IMR-90 (cell line): ENCODE measurements at regions not wholly inside any gene's neighbourhood (a gene's known extent, or its start where the extent isn't known, plus 50 kb on each side); places are given as distances from the start of the nearest gene placed in this dataset.

Source experiments
- ATAC-seq: fragments of 200-7000 bp; cut with Tn5 transposase; 2 replicates; pipeline ENCODE4 v1.9.1; 2020; ENCODE audit warnings: low read depth, mild to moderate bottlenecking, moderate library complexity
- BruUV-seq: library from RNA; stranded (reverse); fragments of 400-500 nt; replicated peaks from 2 replicates; lab custom pipeline; 2021; lab: Mats Ljungman, UMichigan
- CTCF ChIA-PET: fragments of 300-600 bp; formaldehyde crosslinking; extraction: SDS; loops from one replicate; lab custom pipeline; 2021; ENCODE audit warnings: antibody characterized with exemption; lab: Yijun Ruan, JAX
- POLR2A ChIA-PET: fragments of 300-600 bp; sonication (Branson Sonifier 250); formaldehyde crosslinking; loops from one replicate; lab custom pipeline; 2022; ENCODE audit warnings: antibody characterized with exemption; ENCODE audit not compliant: unreplicated experiment; lab: Charles Lee
- DNase-seq: peaks from one replicate; pipeline ENCODE4 v3.0.0; 2013
- H2AFZ ChIP-seq: replicated peaks from 2 replicates; pipeline ENCODE3; 2013; ENCODE audit warnings: low read length, mild to moderate bottlenecking; ENCODE audit not compliant: poor library complexity
- H2AK5ac ChIP-seq: 2 replicates; pipeline ENCODE4 v1.6.1; 2013; ENCODE audit warnings: low read depth, low read length, inconsistent platforms
- H2AK9ac ChIP-seq: replicated peaks from 2 replicates; pipeline ENCODE3; 2013; ENCODE audit warnings: mild to moderate bottlenecking, low read depth, low read length, moderate library complexity; ENCODE audit not compliant: poor library complexity
- H2BK120ac ChIP-seq: 2 replicates; pipeline ENCODE4 v1.6.1; 2013; ENCODE audit warnings: low read depth, low read length, inconsistent platforms
- H2BK15ac ChIP-seq: 3 replicates; pipeline ENCODE4 v1.6.1; 2013; ENCODE audit warnings: low read depth, low read length, inconsistent platforms
- H2BK20ac ChIP-seq: 2 replicates; pipeline ENCODE4 v1.6.1; 2013; ENCODE audit warnings: low read depth, mild to moderate bottlenecking, inconsistent platforms, low read length, moderate library complexity
- H2BK5ac ChIP-seq: 2 replicates; pipeline ENCODE4 v1.6.1; 2013; ENCODE audit warnings: mild to moderate bottlenecking, low read depth, low read length, inconsistent platforms; ENCODE audit not compliant: poor library complexity, severe bottlenecking
- H3K14ac ChIP-seq: replicated peaks from 2 replicates; pipeline ENCODE4 v1.6.1; 2013; ENCODE audit warnings: low read depth, low read length, inconsistent platforms
- H3K18ac ChIP-seq: 2 replicates; pipeline ENCODE4 v1.6.1; 2013; ENCODE audit warnings: low read depth, low read length, control low read depth
- H3K23ac ChIP-seq: 2 replicates; pipeline ENCODE4 v1.6.1; 2013; ENCODE audit warnings: low read depth, low read length, inconsistent platforms
- H3K27ac ChIP-seq: 2 replicates; pipeline ENCODE4 v1.5.1; 2013; ENCODE audit warnings: mild to moderate bottlenecking, control low read depth, low read length; ENCODE audit not compliant: insufficient read depth
- H3K27me3 ChIP-seq: 2 replicates; pipeline ENCODE4 v1.6.1; 2013; ENCODE audit warnings: low read length; ENCODE audit not compliant: control insufficient read depth, insufficient read depth
- H3K36me3 ChIP-seq: 2 replicates; pipeline ENCODE4 v1.6.1; 2013; ENCODE audit warnings: low read length, mixed read lengths; ENCODE audit not compliant: control insufficient read depth, insufficient read depth
- H3K4ac ChIP-seq: 2 replicates; pipeline ENCODE4 v1.6.1; 2013; ENCODE audit warnings: low read depth, low read length, inconsistent platforms
- H3K4me1 ChIP-seq: 2 replicates; pipeline ENCODE4 v1.6.1; 2013; ENCODE audit warnings: low read length, mixed read lengths; ENCODE audit not compliant: control insufficient read depth, insufficient read depth
- H3K4me2 ChIP-seq: 2 replicates; pipeline ENCODE4 v1.6.1; 2013; ENCODE audit warnings: low read depth, mild to moderate bottlenecking, control low read depth, low read length, moderate library complexity
- H3K4me3 ChIP-seq: 2 replicates; pipeline ENCODE4 v1.5.1; 2013; ENCODE audit warnings: low read depth, mild to moderate bottlenecking, control low read depth, low read length, moderate library complexity; ENCODE audit not compliant: insufficient read depth
- H3K56ac ChIP-seq: 2 replicates; pipeline ENCODE4 v1.6.1; 2013; ENCODE audit warnings: low read length, inconsistent platforms; ENCODE audit not compliant: insufficient read depth; ENCODE audit errors: extremely low read depth
- H3K79me1 ChIP-seq, 2 experiments: 2 replicates each; pipeline ENCODE4 v1.6.1; 2013; ENCODE audit warnings: low read length in 2 of 2, inconsistent platforms in 1 of 2, low read depth in 1 of 2
- H3K9ac ChIP-seq: 2 replicates; pipeline ENCODE4 v1.6.1; 2013; ENCODE audit warnings: low read depth, low read length, control low read depth
- H3K9me1 ChIP-seq: 2 replicates; pipeline ENCODE4 v1.6.1; 2013; ENCODE audit warnings: low read length, inconsistent platforms; ENCODE audit not compliant: insufficient read depth
- H3K9me3 ChIP-seq: 2 replicates; pipeline ENCODE4 v1.6.1; 2013; ENCODE audit warnings: low read length; ENCODE audit not compliant: control insufficient read depth, insufficient read depth
- H4K20me1 ChIP-seq: 2 replicates; pipeline ENCODE4 v1.6.1; 2013; ENCODE audit warnings: low read length, inconsistent platforms; ENCODE audit not compliant: insufficient read depth
- H4K5ac ChIP-seq: 2 replicates; pipeline ENCODE4 v1.6.1; 2013; ENCODE audit warnings: mild to moderate bottlenecking, low read depth, low read length, control low read depth
- H4K8ac ChIP-seq, 2 experiments: 2 replicates each; pipeline ENCODE4 v1.6.1; 2013; ENCODE audit warnings: low read depth in 2 of 2, low read length in 2 of 2, control low read depth in 1 of 2, inconsistent platforms in 1 of 2
- H4K91ac ChIP-seq: 2 replicates; pipeline ENCODE4 v1.6.1; 2013; ENCODE audit warnings: low read depth, low read length, inconsistent platforms; ENCODE audit not compliant: insufficient read depth
- CHD1 ChIP-seq: IDR thresholded peaks from 2 replicates; pipeline ENCODE4 v1.6.1; 2012; ENCODE audit warnings: low read depth, low read length, improper control_type of control experiment
- ELK1 ChIP-seq: fragments of 150-350 bp; IDR thresholded peaks from 2 replicates; pipeline ENCODE4 v1.6.1; 2016; ENCODE audit warnings: low read depth, mild to moderate bottlenecking, low read length, moderate library complexity, borderline replicate concordance
- MAFK ChIP-seq: IDR thresholded peaks from 2 replicates; pipeline ENCODE4 v1.6.1; 2012; ENCODE audit warnings: low read depth, low read length, improper control_type of control experiment
- MAZ ChIP-seq: IDR thresholded peaks from 2 replicates; pipeline ENCODE4 v1.6.1; 2012; ENCODE audit warnings: low read depth, mild to moderate bottlenecking, low read length, improper control_type of control experiment, moderate library complexity, borderline replicate concordance
- NFE2L2 ChIP-seq: fragments of 150-350 bp; IDR thresholded peaks from 2 replicates; pipeline ENCODE4 v1.6.1; 2016; ENCODE audit warnings: low read depth, mild to moderate bottlenecking, low read length
- POLR2A ChIP-seq: IDR thresholded peaks from 2 replicates; pipeline ENCODE4 v1.6.1; 2012; ENCODE audit warnings: mild to moderate bottlenecking, low read depth, low read length
- RCOR1 ChIP-seq: IDR thresholded peaks from 2 replicates; pipeline ENCODE4 v1.6.1; 2012; ENCODE audit warnings: mild to moderate bottlenecking, low read length, improper control_type of control experiment; ENCODE audit not compliant: insufficient replicate concordance
- RFX5 ChIP-seq: IDR thresholded peaks from 2 replicates; pipeline ENCODE4 v1.8.0; 2012; ENCODE audit warnings: low read depth, mild to moderate bottlenecking, low read length, moderate library complexity
- SMC3 ChIP-seq: fragments of 150-350 bp; IDR thresholded peaks from 2 replicates; pipeline ENCODE4 v1.6.1; 2016; ENCODE audit warnings: low read depth, mild to moderate bottlenecking, antibody characterized with exemption, low read length, moderate library complexity
- WGBS, 2 experiments: methylation state at CpG; one replicate each; pipeline versions ENCODE4 v1.1.5 to v1.1.7; 2013; ENCODE audit warnings: missing lambda C conversion rate in 2 of 2; ENCODE audit not compliant: insufficient read length in 1 of 2; ENCODE audit errors: extremely low coverage in 2 of 2; 5-methylcytosine and 5-hydroxymethylcytosine counted together
- dilution Hi-C: fragments of 300-500 bp; cut with HindIII; formaldehyde crosslinking; loops from one replicate; pipeline ENCODE4 v1.14.3; 2018; ENCODE audit warnings: low sequenced_read_pairs; ENCODE audit not compliant: unreplicated experiment
- in situ Hi-C: fragments of 300-500 bp; cut with MboI; formaldehyde crosslinking; loops from 3 replicates; pipeline ENCODE4 v1.14.3; 2019; ENCODE audit warnings: low sequenced_read_pairs, inconsistent platforms, mixed read lengths
- intact Hi-C: fragments of 100-400 bp; cut with micrococcal nuclease; formaldehyde crosslinking; loops from 2 replicates; pipeline ENCODE4 v1.10.0; 2022

- Histone ChIP-seq H2BK120ac (peak overlapping the region; percentile 84), H2BK5ac (peak overlapping the region; percentile 79), H3K4ac (no peak overlapping the region), H3K23ac (no peak overlapping the region), H3K36me3 (no peaks in the 10 kb centered on the region), H3K4me1 (no peaks in the 10 kb centered on the region), H3K18ac (peak overlapping the region; percentile 33; the same call in 1 of the 2 replicates), H3K56ac (no peak overlapping the region), H4K20me1 (no peaks in the 10 kb centered on the region), H4K8ac (peak overlapping the region in 1 of 2 experiments; percentile 53; a peak in 1 of 4 replicates), H2AK5ac (no peak overlapping the region), H3K79me1 (no peaks in the 10 kb centered on the region), H3K4me2 (peak overlapping the region; percentile 90; the same call in 1 of the 2 replicates), H2AFZ (peak overlapping the region; percentile 36), H3K27me3 (no peaks in the 10 kb centered on the region), H2BK15ac (no peak overlapping the region), H3K9me1 (no peaks in the 10 kb centered on the region), H3K14ac (peak overlapping the region; percentile 82; the same call in 1 of the 2 replicates), H3K9me3 (peaks cover 3% of the 10 kb centered on the region; the same call in 1 of the 2 replicates), H3K27ac (no peak overlapping the region), H4K91ac (no peak overlapping the region), H2BK20ac (peak overlapping the region; percentile 77), H3K4me3 (peak overlapping the region; percentile 57), H3K9ac (no peak overlapping the region), H2AK9ac (no peak overlapping the region), H4K5ac (peak overlapping the region; percentile 83; the same call in 1 of the 2 replicates)
- dilution Hi-C loops (no loop called here), in situ Hi-C loops (no loop called here), intact Hi-C loops (loop anchor here (5.0 to 10.0 kb wide), 2 partner anchors 411 to 602 kb away; no protein-coding TSS in a partner anchor)
- DNase-seq (peak; percentile 65), ATAC-seq (peak; percentile 89)
- no peak for TF ChIP-seq ELK1
- TF ChIP-seq MAFK: peak; percentile 79
- no peak for TF ChIP-seq CHD1
- TF ChIP-seq POLR2A: no peak
- TF ChIP-seq RFX5: no peak
- peak; percentile 89 for TF ChIP-seq NFE2L2
- no peak for TF ChIP-seq SMC3
- TF ChIP-seq RCOR1: no peak
- TF ChIP-seq MAZ: no peak
- ChIA-PET CTCF (interaction anchor here (1.2 kb wide), 1 partner anchor 25 kb away, joined by 4 read pairs; no protein-coding TSS in a partner anchor), POLR2A (no interaction called here)
- BruUV-seq: no TSS peak
- WGBS, 2 experiments: no CpG with 5 or more reads among the region's 6 CpGs
Measured at GRCh38 chr12:127083008-127083949, 1183.7 kb upstream of the TMEM132C start.
